ENCODE measurements at regions not wholly inside any gene's neighbourhood (a gene's known extent, or its start where the extent isn't known, plus 50 kb on each side); places are given as distances from the start of the nearest gene placed in this dataset.

DNA sequence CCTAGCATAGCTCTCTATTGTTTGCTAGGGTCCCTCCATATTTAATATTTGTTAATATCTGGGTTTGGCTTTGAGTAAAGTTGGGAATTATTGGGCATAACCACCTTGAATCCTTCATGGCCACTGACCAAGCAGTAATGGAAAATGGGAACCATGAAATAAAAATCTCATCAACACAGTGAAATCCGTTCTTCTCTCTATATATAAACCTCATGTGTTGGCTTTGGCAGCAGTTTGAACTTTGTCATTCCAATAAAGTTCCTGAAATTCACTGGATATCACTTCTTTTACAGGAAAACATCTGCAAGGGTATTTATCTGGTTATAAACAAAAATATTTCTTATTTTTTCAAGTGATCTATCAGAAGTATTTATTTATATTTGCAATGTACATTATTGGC is 93.0 kb upstream of the MPDZ start:
- Histone ChIP-seq H3K4me1 (ENCODE audit: low read depth, poor library complexity, severe bottlenecking) (no peaks in the 10 kb centered on the region), H3K4me3 (IDR thresholded peaks at IDR 0.05; ENCODE audit: insufficient read depth, low read depth, low read length) (no peak overlapping the region), H3K27ac (no peak overlapping the region), H2AFZ (ENCODE audit: low read depth) (no peak overlapping the region), H3K36me3 (ENCODE audit: insufficient read depth) (no peaks in the 10 kb centered on the region), H3K9ac (no peak overlapping the region), H3K79me2 (ENCODE audit: insufficient read depth, low read depth) (no peaks in the 10 kb centered on the region), H4K20me1 (ENCODE audit: insufficient read depth) (no peaks in the 10 kb centered on the region), H3K27me3 (ENCODE audit: insufficient read depth, low read depth) (no peaks in the 10 kb centered on the region), H3K4me2 (no peak overlapping the region)
- TF ChIP-seq, protein P1, sequence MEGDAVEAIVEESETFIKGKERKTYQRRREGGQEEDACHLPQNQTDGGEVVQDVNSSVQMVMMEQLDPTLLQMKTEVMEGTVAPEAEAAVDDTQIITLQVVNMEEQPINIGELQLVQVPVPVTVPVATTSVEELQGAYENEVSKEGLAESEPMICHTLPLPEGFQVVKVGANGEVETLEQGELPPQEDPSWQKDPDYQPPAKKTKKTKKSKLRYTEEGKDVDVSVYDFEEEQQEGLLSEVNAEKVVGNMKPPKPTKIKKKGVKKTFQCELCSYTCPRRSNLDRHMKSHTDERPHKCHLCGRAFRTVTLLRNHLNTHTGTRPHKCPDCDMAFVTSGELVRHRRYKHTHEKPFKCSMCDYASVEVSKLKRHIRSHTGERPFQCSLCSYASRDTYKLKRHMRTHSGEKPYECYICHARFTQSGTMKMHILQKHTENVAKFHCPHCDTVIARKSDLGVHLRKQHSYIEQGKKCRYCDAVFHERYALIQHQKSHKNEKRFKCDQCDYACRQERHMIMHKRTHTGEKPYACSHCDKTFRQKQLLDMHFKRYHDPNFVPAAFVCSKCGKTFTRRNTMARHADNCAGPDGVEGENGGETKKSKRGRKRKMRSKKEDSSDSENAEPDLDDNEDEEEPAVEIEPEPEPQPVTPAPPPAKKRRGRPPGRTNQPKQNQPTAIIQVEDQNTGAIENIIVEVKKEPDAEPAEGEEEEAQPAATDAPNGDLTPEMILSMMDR (conservative IDR thresholded peaks at IDR 0.05; ENCODE audit: low read depth, low read length), result no peak

DNA sequence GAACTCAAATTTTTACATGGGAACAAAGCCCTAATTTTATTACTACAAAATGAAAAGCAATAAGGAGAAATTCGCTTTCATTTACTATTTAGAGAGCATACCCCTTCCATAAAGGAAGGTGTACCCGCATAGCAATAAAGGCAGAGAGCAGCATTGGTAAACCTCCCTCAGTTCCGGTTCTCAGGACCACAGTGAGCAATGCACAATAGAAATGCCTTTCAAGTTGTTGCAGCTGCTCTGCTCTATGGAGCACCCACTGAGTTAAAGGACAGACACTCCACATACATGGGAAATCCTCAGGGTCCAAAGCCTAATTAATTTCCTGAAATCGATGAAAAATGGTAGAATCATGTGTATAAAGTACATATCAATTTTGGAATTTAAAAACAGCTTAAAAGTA is 89.9 kb upstream of the MPDZ start:
- H3K36me3 ChIP-seq (ENCODE audit: insufficient read depth), result no peaks in the 10 kb centered on the region
- H2AFZ ChIP-seq (ENCODE audit: low read depth), result no peak overlapping the region
- TF ChIP-seq, protein P1 (conservative IDR thresholded peaks at IDR 0.05; ENCODE audit: low read depth, low read length), result no peak
- no peaks in the 10 kb centered on the region for H3K79me2 ChIP-seq (ENCODE audit: insufficient read depth, low read depth)
- H4K20me1 ChIP-seq (ENCODE audit: insufficient read depth), result no peaks in the 10 kb centered on the region
- no peak overlapping the region for H3K9ac ChIP-seq
- no peaks in the 10 kb centered on the region for H3K27me3 ChIP-seq (ENCODE audit: insufficient read depth, low read depth)
- H3K4me1 ChIP-seq (ENCODE audit: low read depth, poor library complexity, severe bottlenecking), result no peaks in the 10 kb centered on the region
- H3K4me3 ChIP-seq (IDR thresholded peaks at IDR 0.05; ENCODE audit: insufficient read depth, low read depth, low read length), result no peak overlapping the region
- H3K27ac ChIP-seq, result no peak overlapping the region
- no peak overlapping the region for H3K4me2 ChIP-seq

DNA sequence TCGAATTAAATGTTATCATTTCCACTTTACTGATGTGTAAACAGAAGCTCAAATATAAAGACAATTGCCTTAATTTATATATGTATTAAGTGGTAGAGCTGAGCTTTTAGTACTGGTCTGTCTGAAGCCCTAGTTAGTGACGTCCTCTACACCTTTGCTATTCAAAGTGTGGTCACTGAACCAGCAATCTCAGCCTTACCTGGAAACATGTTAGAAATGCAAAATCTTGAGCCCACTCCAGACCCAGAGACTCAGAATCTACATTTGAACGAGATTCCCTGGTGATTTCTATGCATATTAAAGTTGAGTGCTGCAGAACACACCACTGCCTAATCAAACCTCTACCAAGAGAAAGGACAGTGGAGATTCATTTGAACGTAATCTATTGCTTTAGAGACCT is 88.3 kb upstream of the MPDZ start:
- no peak overlapping the region for H3K9ac ChIP-seq
- no peak overlapping the region for H3K27ac ChIP-seq
- no peak overlapping the region for H3K4me2 ChIP-seq
- H3K79me2 ChIP-seq (ENCODE audit: insufficient read depth, low read depth), result no peaks in the 10 kb centered on the region
- TF ChIP-seq, protein P1 (conservative IDR thresholded peaks at IDR 0.05; ENCODE audit: low read depth, low read length), result no peak
- no peak overlapping the region for H2AFZ ChIP-seq (ENCODE audit: low read depth)
- H3K36me3 ChIP-seq (ENCODE audit: insufficient read depth), result no peaks in the 10 kb centered on the region
- H3K4me1 ChIP-seq (ENCODE audit: low read depth, poor library complexity, severe bottlenecking), result no peaks in the 10 kb centered on the region
- H3K27me3 ChIP-seq (ENCODE audit: insufficient read depth, low read depth), result no peaks in the 10 kb centered on the region
- no peaks in the 10 kb centered on the region for H4K20me1 ChIP-seq (ENCODE audit: insufficient read depth)
- no peak overlapping the region for H3K4me3 ChIP-seq (IDR thresholded peaks at IDR 0.05; ENCODE audit: insufficient read depth, low read depth, low read length)

DNA sequence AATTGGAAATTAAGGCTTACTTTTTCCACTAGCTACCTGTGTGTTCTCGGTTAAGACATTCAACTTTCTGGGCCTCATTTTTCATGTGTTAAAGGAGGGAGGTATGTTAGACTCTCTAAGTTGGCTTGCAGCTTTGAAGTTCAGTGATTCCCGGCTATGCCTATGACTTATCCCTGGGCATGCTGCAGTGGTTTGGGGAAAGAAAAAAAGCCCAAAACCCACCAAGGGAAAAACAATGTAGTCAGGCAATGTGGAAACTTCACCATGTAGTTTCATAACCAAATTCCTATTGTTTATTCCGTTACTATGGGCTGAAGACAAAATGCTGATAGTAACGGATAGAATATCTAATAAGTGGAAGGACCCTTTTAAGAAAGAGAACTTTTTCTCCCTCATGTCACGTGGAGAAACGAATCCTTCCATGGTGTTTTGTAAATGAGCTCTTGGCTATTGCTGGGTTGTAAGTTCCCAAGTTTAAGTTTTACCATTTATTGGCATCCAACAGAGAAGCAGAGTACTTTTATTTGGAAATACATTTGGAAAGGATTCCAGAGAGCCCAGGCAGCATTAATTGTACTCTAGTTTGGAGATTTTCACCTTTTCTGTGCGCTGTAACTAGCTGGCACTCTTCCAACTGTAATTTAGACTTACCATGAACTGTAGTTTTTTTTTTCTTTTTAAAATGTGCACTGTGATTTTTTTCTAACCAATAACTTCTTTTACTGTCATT is 84.9 kb upstream of the MPDZ start:
- Histone ChIP-seq H3K27me3 (ENCODE audit: insufficient read depth, low read depth) (no peaks in the 10 kb centered on the region), H3K4me1 (ENCODE audit: low read depth, poor library complexity, severe bottlenecking) (no peaks in the 10 kb centered on the region), H3K4me3 (IDR thresholded peaks at IDR 0.05; ENCODE audit: insufficient read depth, low read depth, low read length) (no peak overlapping the region), H2AFZ (ENCODE audit: low read depth) (no peak overlapping the region), H3K9ac (no peak overlapping the region), H4K20me1 (ENCODE audit: insufficient read depth) (no peaks in the 10 kb centered on the region), H3K4me2 (no peak overlapping the region), H3K36me3 (ENCODE audit: insufficient read depth) (no peaks in the 10 kb centered on the region), H3K79me2 (ENCODE audit: insufficient read depth, low read depth) (no peaks in the 10 kb centered on the region), H3K27ac (no peak overlapping the region)
- TF ChIP-seq, protein P1 (conservative IDR thresholded peaks at IDR 0.05; ENCODE audit: low read depth, low read length), result no peak

All from KMS-11 (cell line).